ENCODE measurements at regions not wholly inside any gene's neighbourhood (a gene's known extent, or its start where the extent isn't known, plus 50 kb on each side); places are given as distances from the start of the nearest gene placed in this dataset.

DNA sequence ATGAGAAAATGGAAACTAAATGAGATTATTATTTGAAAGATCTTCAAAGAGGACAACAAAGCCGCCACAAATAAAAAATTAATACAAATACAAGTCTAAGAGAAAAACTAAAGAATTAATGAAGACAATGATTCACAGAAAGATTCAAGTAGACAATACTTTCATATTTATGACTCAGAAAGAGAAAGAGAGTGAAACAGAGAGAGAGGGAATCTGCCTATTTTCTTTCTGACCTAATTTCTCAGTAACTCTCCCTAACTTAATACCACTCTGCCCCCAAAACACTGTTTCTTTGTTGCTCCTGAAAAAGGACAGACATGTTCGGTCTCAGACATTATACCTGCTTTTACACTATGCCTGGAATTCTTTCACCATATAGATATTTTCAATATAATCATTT is 259.1 kb downstream of the SLC6A15 start:
- TF ChIP-seq ZNF664 (tag by site-specific recombination; IDR thresholded peaks at IDR 0.05) (no peak), HOXD13 (CRISPR knock-in tag; IDR thresholded peaks at IDR 0.05; ENCODE audit: borderline replicate concordance) (no peak), YY2 (tag by site-specific recombination; IDR thresholded peaks at IDR 0.05) (no peak), KLF9 (tag by site-specific recombination; IDR thresholded peaks at IDR 0.05; ENCODE audit: low read depth) (no peak), YY1 (tag by site-specific recombination; IDR thresholded peaks at IDR 0.05) (no peak)
- TF ChIP-seq, protein P1, sequence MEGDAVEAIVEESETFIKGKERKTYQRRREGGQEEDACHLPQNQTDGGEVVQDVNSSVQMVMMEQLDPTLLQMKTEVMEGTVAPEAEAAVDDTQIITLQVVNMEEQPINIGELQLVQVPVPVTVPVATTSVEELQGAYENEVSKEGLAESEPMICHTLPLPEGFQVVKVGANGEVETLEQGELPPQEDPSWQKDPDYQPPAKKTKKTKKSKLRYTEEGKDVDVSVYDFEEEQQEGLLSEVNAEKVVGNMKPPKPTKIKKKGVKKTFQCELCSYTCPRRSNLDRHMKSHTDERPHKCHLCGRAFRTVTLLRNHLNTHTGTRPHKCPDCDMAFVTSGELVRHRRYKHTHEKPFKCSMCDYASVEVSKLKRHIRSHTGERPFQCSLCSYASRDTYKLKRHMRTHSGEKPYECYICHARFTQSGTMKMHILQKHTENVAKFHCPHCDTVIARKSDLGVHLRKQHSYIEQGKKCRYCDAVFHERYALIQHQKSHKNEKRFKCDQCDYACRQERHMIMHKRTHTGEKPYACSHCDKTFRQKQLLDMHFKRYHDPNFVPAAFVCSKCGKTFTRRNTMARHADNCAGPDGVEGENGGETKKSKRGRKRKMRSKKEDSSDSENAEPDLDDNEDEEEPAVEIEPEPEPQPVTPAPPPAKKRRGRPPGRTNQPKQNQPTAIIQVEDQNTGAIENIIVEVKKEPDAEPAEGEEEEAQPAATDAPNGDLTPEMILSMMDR (tag by site-specific recombination; IDR thresholded peaks at IDR 0.05): no peak
